Right lobe of liver (tissue), 6 donors: ENCODE measurements at regions not wholly inside any gene's neighbourhood (a gene's known extent, or its start where the extent isn't known, plus 50 kb on each side); places are given as distances from the start of the nearest gene placed in this dataset.

ENCODE experiments used
- ATAC-seq, 4 donors: fragments of 200-7000 bp; cut with Tn5 transposase; one replicate each; pipeline ENCODE4 v1.9.1; 2020; ENCODE audit warnings: mild to moderate bottlenecking in 4 of 4, moderate library complexity in 4 of 4
- DNase-seq, 3 donors: peaks; one replicate each; pipeline ENCODE4 v3.0.0-alpha.2; 2020
- H3K27ac ChIP-seq, 3 donors: fragments of 200-600 bp; one replicate each; pipeline ENCODE4 v1.8.0; 2022
- H3K27me3 ChIP-seq, 2 donors: fragments of 200-600 bp; one replicate each; pipeline ENCODE4 v1.8.0; 2022
- H3K36me3 ChIP-seq, 4 donors: fragments of 200-600 bp; sonication (generic) in 1 of 4; one replicate each; pipeline versions ENCODE4 v1.5.1 to v1.8.0; 2017 to 2022; ENCODE audit warnings: control low read depth in 1 of 4
- H3K4me1 ChIP-seq, 4 donors: fragments of 200-600 bp; sonication (generic) in 1 of 4; one replicate each; pipeline versions ENCODE4 v1.5.1 to v1.8.0; 2017 to 2022; ENCODE audit warnings: control low read depth in 1 of 4
- H3K4me3 ChIP-seq, 3 donors: fragments of 200-600 bp; one replicate each; pipeline ENCODE4 v1.8.0; 2022
- H3K9me3 ChIP-seq, 4 donors: fragments of 200-600 bp; sonication (generic) in 1 of 4; one replicate each; pipeline versions ENCODE4 v1.5.1 to v1.8.0; 2017 to 2022; ENCODE audit warnings: control low read depth in 1 of 4
- POLR2A ChIP-seq: fragments of 450-650 bp; IDR thresholded peaks from one replicate; pipeline ENCODE4 v1.6.1; 2017; ENCODE audit warnings: antibody characterized with exemption, mild to moderate bottlenecking
- WGBS: methylation state at CpG from one replicate; pipeline ENCODE4 v1.1.6; 2018; ENCODE audit warnings: low coverage, low lambda C conversion rate; ENCODE audit not compliant: insufficient coverage; ENCODE audit errors: missing lambda C conversion rate; 5-methylcytosine and 5-hydroxymethylcytosine counted together
- intact Hi-C, 2 donors: fragments of 100-400 bp; cut with DNase I; formaldehyde crosslinking; loops; one replicate each; pipeline versions ENCODE4 v1.11.2 to v1.14.1; 2022
- TF ChIP-seq, protein P1 (sequence below), 4 donors: fragments of 200-600 bp in 3 of 4; fragments of 450-650 bp in 1 of 4; IDR thresholded peaks; one replicate each; pipeline versions ENCODE4 v1.5.1 to v1.8.0; 2016 to 2022; ENCODE audit warnings: antibody characterized with exemption in 4 of 4, mild to moderate bottlenecking in 2 of 4
- donor health status: DM: no; HTN: yes; CAD: no.
- donor health status: DM: no; HTN: no; CAD: no.
- donor health status: DM: no; HTN: no; CAD: no.
- donor health status: DM: no; HTN: yes; CAD: no.
- donor health status: DM: no; HTN: yes; CAD: no.

- intact Hi-C loops: no loop called here
- H3K4me1 ChIP-seq: no peaks in the 10 kb centered on the region
- 21% methylated on average over 7 of the region's 7 CpGs for WGBS
Observed at GRCh38 chrX:144494074-144494473, 610.2 kb downstream of the UBE2NL start.

GRCh38 chrX:144531877-144532276, 648.0 kb downstream of the UBE2NL start:
- intact Hi-C loops: no loop called here
- DNase-seq (no peak), ATAC-seq (no peak)
- Histone ChIP-seq H3K27me3 (no peaks in the 10 kb centered on the region), H3K9me3 (no peaks in the 10 kb centered on the region), H3K4me1 (no peaks in the 10 kb centered on the region), H3K27ac (no peak overlapping the region), H3K36me3 (no peaks in the 10 kb centered on the region), H3K4me3 (no peak overlapping the region)
- 44% methylated on average over 3 of the region's 3 CpGs for WGBS
- TF ChIP-seq, protein P1, sequence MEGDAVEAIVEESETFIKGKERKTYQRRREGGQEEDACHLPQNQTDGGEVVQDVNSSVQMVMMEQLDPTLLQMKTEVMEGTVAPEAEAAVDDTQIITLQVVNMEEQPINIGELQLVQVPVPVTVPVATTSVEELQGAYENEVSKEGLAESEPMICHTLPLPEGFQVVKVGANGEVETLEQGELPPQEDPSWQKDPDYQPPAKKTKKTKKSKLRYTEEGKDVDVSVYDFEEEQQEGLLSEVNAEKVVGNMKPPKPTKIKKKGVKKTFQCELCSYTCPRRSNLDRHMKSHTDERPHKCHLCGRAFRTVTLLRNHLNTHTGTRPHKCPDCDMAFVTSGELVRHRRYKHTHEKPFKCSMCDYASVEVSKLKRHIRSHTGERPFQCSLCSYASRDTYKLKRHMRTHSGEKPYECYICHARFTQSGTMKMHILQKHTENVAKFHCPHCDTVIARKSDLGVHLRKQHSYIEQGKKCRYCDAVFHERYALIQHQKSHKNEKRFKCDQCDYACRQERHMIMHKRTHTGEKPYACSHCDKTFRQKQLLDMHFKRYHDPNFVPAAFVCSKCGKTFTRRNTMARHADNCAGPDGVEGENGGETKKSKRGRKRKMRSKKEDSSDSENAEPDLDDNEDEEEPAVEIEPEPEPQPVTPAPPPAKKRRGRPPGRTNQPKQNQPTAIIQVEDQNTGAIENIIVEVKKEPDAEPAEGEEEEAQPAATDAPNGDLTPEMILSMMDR (IDR thresholded peaks at IDR 0.05): no peak

More at GRCh38 chrX:144494074-144494473, 610.2 kb downstream of the UBE2NL start:
- Histone ChIP-seq H3K27ac (no peak overlapping the region), H3K4me3 (no peak overlapping the region), H3K36me3 (no peaks in the 10 kb centered on the region), H3K27me3 (no peaks in the 10 kb centered on the region), H3K9me3 (no peaks in the 10 kb centered on the region)
- no peak for DNase-seq
- no peak for ATAC-seq
- no peak for TF ChIP-seq POLR2A
- TF ChIP-seq, protein P1 (IDR thresholded peaks at IDR 0.05): no peak

- TF ChIP-seq POLR2A: no peak
- DNase-seq (no peak), ATAC-seq (no peak)
- Histone ChIP-seq H3K4me3 (no peak overlapping the region), H3K36me3 (no peaks in the 10 kb centered on the region), H3K9me3 (no peaks in the 10 kb centered on the region), H3K27me3 (no peaks in the 10 kb centered on the region), H3K27ac (no peak overlapping the region), H3K4me1 (no peaks in the 10 kb centered on the region)
- intact Hi-C loops: no loop called here
- 31% methylated on average over 7 of the region's 7 CpGs for WGBS
Observed at GRCh38 chrX:144566592-144566991, 680.7 kb upstream of the SPANXN1 start.

DNA sequence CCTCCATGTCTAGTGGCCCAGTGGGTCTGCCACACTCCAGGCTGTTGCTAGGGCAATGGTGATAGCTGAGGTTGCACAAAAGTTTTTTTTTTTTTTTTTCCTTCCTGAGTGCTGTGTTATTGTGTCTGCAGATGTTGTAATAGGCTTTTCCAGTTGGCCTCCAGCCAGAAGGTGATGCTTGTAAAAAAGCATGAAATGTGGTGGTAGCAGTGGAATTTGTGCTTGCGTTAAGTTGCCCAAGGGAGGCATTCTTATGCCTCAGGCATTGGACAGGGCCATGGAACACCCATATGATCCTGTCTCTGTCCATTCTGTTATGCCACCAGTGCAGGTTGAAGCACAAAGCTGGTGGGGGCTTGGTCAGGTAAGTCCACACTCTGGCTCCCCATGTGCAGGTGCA, 660.5 kb upstream of the SPANXN1 start:
- DNase-seq: no peak
- TF ChIP-seq POLR2A: no peak
- TF ChIP-seq, protein P1 (IDR thresholded peaks at IDR 0.05): no peak
- intact Hi-C loops: no loop called here
- no peaks in the 10 kb centered on the region for H3K9me3 ChIP-seq
- no peaks in the 10 kb centered on the region for H3K4me1 ChIP-seq
- no peaks in the 10 kb centered on the region for H3K27me3 ChIP-seq
- H3K4me3 ChIP-seq: no peak overlapping the region
- ATAC-seq: no peak
- WGBS: 86% methylated on average over 1 of the region's 1 CpG
- no peak overlapping the region for H3K27ac ChIP-seq
- no peaks in the 10 kb centered on the region for H3K36me3 ChIP-seq

- no peaks in the 10 kb centered on the region for H3K9me3 ChIP-seq
- 25% methylated on average over 2 of the region's 2 CpGs for WGBS
Observed at GRCh38 chrX:144592036-144592435, 655.3 kb upstream of the SPANXN1 start.

DNA sequence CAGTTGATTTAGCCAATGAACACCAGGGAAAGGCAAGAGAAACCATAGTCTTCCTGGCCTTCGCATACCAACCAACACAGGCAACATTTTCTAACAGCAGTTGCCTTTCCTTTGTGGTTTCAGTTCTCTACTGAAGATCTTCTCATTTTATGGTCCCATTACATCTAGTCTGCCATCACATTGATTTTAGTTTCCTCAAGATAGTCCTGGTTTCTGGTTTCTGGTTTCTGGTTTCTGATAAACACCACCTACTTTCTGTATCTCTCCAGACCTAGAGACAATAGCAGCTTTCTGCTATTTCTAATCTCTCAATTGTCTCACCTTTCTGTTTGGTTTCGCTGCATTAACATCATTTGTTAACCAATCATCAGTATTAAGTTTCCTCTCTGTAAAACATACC, 646.3 kb upstream of the SPANXN1 start:
- H3K4me1 ChIP-seq: no peaks in the 10 kb centered on the region
- no peak overlapping the region for H3K27ac ChIP-seq
- ATAC-seq (no peak), DNase-seq (no peak)
- no peaks in the 10 kb centered on the region for H3K27me3 ChIP-seq
- intact Hi-C loops: no loop called here
- TF ChIP-seq, protein P1 (IDR thresholded peaks at IDR 0.05): no peak
- no peaks in the 10 kb centered on the region for H3K9me3 ChIP-seq
- WGBS: 32% methylated on average over 2 of the region's 2 CpGs
- H3K4me3 ChIP-seq: no peak overlapping the region
- H3K36me3 ChIP-seq: no peaks in the 10 kb centered on the region

More at GRCh38 chrX:144592036-144592435, 655.3 kb upstream of the SPANXN1 start:
- Histone ChIP-seq H3K36me3 (no peaks in the 10 kb centered on the region), H3K4me3 (no peak overlapping the region), H3K27ac (no peak overlapping the region), H3K27me3 (no peaks in the 10 kb centered on the region), H3K4me1 (no peaks in the 10 kb centered on the region)
- TF ChIP-seq POLR2A: no peak
- DNase-seq (no peak), ATAC-seq (no peak)
- intact Hi-C loops: no loop called here
